NCI-H524 treated with DMSO at 0.1 percent for 48 hours (cell line): ENCODE measurements at regions not wholly inside any gene's neighbourhood (a gene's known extent, or its start where the extent isn't known, plus 50 kb on each side); places are given as distances from the start of the nearest gene placed in this dataset.
"Not testable (repeated sequence)": the region's sequence is repeated elsewhere in the genome, so short reads cannot be mapped to it uniquely, and the experiment has no call there.

Experiments
- DNase-seq: peaks from one replicate; lab custom pipeline; 2025; lab: John Stamatoyannopoulos, UW

DNA sequence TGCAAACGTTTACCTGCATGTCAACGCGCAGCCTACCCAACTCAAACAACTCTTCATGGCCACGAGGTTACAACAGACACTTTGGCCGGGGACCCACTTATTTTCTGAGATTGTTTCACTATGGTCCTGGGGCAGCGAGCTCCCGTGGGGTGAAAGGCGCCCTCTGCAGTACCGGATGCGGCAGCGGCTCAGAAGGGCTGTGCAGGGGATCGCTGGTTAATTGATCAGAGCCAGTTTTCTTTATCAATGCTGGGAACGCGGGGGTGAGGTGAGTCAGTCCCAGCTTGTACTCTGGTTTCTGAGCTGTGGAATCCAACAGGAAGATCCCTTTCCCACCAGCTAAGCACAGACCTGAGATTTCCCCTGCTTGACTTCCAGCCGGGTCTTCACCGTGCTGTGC, 366.5 kb upstream of the KLF6 start:
- DNase-seq: no peak

DNA sequence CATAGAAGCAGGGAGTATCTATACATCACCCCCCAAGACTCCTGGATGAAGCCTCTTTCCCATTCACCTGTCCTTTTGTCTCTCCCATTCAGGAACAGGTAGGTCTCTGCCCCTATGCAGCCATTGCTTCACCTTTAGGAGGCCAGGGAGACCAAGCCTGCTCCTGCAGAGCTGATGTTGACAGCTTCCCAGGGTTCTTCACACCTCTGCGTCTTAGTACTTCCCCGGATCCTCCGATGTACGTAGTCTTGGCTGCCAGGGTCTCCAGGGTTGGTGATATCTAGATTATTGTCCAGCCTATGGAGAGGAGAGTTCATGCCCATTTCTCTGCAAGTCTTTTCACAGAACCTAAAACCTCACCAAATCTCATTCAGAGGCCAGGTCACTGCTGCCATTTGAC, 365.7 kb upstream of the KLF6 start:
- no peak for DNase-seq

DNA sequence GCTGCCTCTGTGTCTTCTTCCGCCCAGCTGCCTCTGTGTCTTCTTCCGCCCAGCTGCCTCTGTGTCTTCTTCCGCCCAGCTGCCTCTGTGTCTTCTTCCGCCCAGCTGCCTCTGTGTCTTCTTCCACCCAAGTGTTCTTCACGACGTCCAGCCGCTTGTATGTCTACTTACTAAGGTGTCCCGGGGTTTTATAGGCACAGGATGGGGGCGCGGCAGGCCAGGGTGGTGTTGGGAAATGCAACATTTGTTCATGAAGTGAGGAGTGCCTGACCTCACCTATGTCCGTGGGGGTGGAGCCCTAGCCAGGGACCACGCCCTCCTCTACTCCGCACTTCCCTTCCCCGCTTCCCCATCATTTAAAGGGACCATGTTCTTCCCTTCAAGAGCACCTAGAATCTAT, 364.5 kb upstream of the KLF6 start:
- DNase-seq: not testable (repeated sequence)

DNA sequence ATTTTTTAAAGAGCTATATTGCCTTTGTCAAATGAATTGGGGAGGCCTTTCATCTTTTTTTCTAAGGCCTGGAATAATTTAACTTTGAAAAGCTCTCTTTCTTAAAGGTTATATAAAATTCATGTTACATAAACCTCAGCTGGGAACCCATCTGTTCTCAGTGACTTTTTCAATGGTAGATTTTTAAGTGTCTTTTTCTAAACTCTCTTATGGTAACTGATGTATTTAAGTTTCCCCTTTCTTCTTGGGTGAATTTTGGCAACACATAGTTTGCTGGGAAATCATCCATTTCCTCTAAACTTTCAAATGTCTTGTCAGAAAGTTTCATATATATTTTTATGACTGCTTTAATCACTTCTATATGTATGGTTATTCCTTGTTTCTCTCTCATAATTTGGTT, 362.2 kb upstream of the KLF6 start:
- no peak for DNase-seq

DNA sequence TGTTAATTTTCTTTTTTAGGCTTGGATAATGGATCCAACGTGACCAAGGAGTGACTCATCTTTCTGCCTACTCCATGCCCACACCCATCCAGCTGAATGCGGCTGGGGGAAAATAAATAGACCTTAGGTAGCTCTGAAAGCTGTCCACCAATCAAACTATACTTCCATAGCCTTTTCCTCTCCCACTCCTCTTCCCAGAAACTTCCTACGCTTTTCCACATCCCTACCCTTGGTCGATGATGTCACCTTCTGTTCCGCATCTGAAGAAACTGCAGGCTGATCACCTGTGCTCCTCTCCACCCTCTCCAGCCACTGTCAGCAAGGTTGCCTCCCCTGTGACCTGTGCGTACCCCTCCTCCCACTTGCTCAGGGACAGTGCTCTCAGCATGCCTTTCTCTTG, 359.8 kb upstream of the KLF6 start:
- DNase-seq: no peak

DNA sequence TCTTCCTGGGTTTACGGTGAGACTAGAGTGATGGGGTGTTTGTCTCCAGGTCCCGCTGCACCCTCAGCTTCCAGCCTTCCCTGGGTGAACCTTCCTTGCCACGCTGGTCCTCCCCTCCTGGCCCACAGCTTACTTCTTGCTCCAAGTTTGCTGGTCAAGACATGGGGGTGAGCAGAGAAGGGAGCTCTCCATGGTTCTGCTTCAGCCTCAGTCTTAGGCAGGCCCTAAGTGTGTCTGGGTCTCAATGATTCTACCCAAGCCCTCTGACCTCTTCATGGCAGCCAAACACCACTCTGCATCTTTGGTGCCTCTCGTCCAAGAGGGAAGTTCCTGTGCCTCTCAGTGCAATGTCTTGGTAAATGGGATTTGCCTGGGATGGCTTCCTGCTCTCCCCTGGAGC, 356.5 kb upstream of the KLF6 start:
- DNase-seq: no peak

DNA sequence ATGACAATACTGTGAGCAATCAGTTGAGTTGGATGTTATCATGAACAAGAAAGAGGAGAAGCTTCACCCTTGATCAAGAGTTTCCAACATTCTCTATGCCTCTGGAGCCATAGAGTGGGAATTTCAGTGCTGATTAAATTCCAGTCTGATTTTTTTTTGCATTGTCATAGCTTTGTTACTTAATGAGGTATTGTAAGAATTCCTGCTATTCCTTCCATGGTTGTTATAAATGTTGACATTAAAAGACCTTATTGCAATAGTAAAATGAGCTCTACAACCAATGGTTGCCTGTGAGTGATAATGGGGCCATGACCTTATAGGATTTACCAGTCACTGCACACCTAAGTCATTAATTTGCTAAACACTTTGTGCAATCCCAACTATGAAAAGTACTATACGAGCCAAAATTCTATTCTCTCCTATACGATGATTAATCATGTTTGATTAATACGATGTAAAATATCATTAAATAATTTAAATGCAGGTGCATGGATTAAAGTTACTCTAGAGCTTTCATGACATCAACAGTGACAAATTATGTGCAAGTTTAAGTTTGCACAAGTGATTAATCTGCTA, 353.2 kb upstream of the KLF6 start:
- no peak for DNase-seq

DNA sequence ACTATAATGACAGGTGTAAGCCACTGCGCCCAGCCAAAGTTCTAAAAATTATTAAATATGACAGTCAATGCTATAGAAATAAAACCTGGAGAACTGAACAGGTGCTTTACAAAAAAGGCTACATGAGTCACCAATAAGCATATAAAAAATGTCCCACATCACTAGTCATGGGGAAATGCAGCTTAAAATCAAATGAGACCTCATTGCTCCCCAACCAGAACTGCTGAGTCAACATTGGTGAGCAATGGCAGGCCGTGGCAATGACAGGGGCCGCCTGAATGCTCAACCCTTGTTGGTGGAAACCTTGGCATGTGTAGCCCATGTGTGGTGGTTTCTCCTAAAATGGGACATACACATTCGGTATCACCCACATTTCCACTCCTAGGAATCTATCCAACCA, 352.3 kb upstream of the KLF6 start:
- no peak for DNase-seq

DNA sequence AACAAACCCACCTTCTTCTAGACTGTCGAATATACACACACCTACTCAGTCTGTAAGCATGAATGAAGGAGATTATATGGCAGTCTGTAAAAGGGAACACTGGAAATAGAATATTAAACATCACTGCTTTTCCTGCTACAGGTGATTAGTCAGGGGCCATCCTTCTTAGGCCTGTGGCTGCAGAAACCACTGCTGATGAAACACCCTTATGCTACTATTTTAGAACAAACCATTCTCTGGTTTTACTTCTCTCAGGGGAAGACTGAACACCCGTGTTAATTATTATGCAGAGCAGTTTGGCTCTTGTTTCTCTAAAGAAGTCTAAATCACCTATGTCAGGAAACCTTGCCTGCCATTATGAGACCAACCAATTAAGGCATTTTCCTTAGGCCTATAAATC, 351.1 kb upstream of the KLF6 start:
- no peak for DNase-seq

DNA sequence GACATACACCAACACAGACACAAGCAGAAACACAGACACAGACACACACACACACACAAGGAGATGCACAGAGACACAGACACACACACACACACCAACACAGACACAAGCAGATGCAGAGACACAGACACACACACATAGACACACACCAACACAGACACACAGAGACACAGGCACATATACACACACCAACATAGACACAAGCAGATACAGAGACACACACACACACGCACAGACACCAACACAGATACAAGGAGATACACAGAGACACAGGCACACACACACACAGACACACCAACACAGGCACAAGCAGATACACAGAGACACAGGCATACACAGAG, 347.2 kb upstream of the KLF6 start:
- no peak for DNase-seq

DNA sequence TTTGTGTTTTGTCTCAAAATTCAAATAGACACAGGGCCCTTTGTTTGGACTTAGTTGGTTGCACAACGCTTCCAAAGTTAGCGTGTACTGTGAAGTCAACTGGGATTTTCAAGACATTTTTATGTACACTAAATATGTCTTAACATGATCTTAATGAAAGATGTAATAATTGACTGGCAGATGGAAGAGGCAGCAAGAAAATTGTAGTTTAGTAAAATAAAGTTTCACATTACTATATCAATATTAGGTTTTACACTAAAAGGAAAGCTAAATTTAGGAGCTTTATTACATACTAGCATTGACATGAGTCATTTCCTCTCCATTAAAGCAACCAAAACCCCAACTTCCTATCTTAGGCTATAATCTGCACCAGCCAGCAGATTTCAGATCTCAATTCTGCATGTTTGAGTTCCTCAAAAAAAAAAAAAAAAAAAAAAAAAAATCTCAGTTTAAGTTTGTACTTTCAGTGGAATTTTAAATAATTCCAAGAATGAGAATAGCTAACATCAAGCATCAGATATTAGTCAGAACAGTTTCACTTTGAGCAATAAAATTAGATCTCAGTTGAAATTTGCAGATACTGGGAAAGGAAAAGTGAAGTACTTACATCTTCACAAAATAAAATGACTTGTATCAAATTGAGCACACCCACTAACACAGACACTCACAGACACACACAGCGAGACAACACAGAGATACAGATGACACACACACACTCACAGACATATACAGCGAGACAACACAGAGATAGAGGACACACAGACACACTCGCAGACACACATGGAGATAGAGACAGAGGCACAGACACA, 346.6 kb upstream of the KLF6 start:
- DNase-seq: no peak

DNA sequence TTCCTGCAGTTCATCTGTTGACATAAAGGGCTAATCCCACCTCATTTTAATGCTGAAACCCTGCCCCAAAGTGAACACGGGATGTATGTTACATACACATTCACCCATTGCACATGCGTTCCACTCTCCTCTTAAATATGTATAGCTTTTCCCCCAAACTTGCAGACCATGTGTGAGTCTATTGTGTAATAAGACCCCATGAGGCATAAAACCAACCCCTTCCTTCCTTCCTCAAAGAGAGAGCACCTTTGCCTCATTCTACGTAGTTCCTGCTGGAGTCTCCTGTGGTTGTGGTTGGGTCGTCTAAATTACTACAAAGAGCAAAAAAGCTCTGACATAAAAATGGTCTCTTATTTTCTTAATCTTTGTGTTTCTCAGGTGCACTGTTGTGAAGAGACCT, 345.7 kb upstream of the KLF6 start:
- no peak for DNase-seq

DNA sequence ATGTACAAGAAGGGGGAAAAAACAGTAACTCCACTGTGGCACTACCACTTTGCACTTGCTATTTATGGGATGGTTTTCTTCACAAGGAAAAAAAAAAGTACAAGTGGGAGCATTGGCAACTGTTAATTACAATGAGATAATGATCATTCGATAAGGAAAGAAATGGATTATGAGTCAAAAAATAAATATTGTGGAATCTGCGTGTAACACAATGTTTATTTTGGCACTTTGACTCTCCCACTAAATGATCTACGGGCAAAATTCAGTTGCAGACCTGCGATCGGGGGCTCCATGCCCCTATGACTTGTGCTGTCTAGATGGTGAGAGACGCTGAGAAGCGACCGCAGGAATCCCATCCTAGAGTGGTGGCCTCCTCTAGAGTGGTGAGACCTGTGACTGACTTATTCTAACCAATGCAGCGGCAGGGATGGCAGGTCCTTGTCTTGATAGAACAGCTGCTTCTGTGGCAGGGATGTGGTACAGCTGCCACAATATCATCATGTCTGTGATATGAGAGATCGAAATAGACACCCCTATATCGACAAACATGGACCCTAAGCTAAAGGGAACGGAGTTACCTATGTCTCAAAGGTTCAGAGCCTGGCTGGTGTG, 345.0 kb upstream of the KLF6 start:
- no peak for DNase-seq

DNA sequence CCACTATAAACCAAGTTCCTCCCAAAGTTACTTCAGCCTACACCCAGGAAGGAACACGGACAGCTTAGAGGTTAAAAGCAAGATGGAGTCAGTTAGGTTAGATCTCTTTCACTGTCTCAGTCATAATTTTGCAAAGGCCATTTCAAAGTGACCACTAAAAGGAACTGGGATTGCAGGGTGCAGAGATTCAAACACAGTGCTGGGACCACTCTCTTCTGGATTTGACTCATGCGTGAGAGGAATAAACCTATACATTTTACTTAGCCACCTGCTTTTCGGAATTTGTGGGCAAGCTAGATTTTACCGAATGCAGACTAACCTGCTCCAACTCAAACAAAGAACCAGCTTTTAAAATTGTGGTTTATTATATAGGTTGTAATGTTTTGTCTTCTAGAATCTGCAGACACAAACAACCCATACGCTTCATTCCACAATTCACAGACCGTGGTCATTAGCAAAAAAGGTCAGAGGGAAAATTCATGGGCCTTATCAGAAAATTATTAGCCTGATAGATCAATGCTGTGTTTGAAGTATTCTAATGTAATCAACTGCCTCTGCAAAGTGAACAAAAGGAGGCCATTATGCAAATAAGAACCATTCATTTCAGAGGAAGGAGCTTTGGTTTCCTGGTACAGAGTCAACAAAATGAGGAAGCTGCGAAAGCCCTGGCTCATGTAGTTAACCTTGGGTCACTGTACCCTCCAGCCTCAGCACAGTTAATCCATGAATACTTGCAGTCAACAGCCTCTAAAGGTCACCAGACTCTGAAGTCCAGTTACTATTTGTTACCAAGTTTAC, 342.7 kb upstream of the KLF6 start:
- DNase-seq: no peak

DNA sequence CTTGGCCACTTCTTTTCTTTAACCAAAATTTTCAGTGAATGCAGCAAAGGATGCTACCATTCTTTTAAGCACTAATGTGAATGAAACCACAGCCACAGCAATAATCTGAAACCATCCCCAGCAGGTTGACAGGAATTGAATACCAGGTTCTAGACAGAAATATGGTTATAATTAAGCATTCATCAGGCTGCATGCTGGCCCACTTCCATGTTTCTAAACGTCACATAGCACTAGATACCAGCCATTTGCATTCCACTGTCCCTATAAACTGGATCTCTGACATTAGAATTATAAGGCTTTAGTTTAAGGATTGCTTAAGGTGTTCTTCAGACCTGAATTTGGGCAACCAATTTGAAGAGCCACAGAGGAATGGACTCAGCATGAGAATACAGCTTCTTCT, 340.8 kb upstream of the KLF6 start:
- no peak for DNase-seq

DNA sequence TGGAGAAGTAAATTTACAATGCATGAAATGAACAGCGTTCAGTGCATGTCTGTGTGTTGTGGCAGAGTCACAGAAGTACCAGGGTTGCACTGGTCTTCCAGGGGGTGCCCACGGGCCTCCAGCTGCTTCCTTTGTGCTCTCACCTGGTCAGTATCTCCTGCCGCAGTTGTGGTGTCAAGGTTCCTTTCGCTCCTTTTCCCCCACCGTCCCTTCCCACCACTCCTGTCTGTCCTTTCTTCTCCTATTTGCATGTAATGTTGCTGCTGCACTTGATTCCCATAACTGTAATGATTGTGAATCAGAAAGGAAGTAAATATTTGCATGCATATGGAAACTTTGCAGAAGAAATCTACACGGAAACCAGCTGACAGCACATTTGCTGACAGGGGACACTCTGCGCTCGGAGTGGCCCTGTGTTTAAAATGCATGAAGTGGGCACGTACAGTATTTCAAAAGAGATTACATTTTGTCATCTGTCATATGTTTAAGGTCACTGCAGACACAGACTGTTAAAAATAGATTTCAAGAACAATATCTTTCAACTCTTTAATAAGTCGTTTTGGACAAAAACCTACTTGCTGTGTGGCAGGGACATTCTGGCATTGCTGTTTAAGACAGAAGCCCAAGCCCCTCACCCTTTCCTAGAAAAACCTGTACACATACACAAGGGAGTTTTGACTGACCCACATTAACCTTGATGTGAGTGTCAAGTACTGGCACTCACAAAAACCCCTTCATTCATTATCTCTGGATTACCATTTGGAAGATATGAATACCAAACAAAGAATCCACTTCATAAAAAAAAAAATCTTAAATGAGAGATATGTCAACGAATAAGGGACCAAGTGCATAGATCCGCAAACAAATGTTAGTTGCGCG, 336.7 kb upstream of the KLF6 start:
- DNase-seq: no peak

DNA sequence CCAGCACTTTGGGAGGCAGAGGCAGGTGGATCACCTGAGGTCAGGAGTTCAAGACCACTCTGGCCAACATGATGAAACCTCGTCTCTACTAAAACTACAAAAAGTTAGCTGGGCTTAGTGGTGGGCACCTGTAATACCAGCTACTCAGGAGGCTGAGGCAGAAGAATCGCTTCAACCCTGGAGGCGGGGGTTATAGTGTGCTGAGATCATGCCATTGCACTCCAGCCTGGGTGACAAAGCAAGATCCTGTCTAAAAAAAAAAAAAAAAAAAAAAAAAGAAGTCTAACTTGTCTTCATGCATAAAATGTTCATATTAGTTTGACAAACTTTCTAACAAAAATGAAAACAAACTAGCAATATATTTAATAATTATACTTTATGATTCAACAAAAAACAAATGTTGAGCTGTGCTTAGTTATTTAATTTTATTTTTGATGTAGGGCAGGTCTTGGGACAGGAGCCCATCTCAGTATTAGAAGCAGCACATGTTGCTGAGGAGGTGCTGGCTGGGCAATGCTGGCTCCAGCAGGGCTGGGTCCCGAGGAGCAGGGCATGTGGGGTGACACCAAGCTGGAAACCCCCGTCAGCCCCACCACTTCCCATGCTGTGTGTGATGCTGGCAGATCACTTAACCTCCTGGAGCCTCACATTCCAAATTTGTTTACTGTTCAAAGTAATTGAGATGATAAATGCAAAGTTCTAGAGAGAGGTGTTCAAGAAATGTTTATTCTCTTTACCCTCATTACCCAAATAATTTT, 335.3 kb upstream of the KLF6 start:
- DNase-seq: no peak

DNA sequence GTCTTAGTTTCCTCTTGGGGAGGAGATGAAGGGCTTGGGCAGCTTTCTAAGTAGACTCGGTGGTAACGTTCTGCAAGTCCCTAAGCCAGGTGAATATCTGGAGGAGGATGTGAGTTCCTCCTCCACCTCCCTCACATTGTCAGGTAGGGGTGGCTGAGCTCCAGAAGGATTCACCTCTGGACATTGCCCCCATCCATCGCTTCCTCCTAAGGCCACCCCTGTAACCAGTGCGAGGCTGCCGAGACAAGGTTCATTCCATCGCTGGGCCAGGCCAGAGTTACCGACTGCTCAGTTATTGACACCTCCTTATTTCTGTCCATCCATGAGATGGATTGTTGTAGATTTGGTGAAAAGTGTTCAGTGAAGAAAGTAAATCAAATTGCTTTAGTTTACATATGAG, 334.1 kb upstream of the KLF6 start:
- no peak for DNase-seq

DNA sequence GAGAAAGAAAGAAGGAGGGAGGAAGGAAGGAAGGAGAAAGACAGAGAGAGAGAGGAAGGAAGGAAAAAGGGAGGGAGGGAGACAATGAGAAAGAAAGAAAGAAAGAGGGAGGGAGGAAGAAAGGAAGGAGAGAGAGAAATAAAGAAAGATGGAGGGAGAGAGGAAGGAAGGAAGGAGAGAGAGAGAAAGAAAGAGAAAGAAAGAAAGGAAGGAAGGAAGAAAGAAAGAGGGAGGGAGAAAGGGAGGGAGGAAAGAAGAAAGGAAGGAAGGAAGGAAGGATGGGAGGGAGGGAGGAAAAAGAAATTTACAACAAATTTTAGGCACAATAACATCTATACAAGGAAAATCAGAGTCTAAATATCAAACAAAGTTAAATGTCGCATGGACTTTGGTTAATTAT, 332.6 kb upstream of the KLF6 start:
- DNase-seq: no peak

DNA sequence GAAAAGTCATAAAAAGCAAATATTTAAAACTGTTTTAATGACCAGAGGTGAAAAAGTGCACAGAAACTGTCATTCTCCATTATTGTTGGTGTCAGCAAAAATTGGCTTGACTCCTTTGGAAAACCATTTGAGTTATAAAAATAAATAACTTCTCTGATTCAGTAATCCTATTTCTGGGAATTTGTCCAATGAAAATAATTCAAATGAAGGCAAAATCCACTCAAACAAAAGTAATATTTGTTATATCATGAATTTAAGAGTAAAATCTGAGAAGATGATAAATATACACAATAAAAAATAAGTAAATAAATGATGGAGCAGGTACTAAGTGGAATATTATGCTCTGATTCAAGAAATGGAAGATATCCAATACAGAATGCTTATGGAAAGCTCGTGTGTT, 326.6 kb upstream of the KLF6 start:
- DNase-seq: no peak

DNA sequence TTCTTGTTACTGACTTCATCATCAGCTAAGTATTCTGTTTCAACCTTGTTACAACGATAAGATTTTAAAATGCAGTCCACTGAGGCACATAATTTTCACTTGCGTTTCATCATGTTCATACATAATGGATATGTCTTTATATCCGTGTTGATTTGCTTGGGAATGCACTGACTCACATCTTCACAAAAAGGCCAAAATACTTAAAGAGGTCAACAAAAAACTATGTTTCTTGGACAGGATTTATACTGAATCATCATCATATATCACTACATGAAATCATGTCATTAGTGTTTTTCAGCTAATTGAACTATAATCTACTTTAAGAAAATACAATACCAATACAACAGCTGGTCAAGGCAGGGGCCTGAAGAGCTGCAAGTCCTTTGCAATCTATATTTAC, 324.5 kb upstream of the KLF6 start:
- no peak for DNase-seq
